ENCODE measurements at regions not wholly inside any gene's neighbourhood (a gene's known extent, or its start where the extent isn't known, plus 50 kb on each side); places are given as distances from the start of the nearest gene placed in this dataset.

GRCh38 chr7:85595750-85596178, 408.9 kb upstream of the SEMA3D start:
- Mint-ChIP-seq H3K4me3 (no peak overlapping the region), H3K4me1 (no peaks in the 10 kb centered on the region), H3K9me3 (peaks cover 0 to 7% (median under 1%) of the 10 kb centered on the region in 7 donors), H3K36me3 (no peaks in the 10 kb centered on the region), H3K27ac (no peak overlapping the region), H3K27me3 (no peaks in the 10 kb centered on the region)
- Histone ChIP-seq H3K4me3 (ENCODE audit: low read depth, low read length) (no peak overlapping the region), H3K36me3 (ENCODE audit: control insufficient read depth, insufficient read depth, low read length) (no peaks in the 10 kb centered on the region), H3K27me3 (ENCODE audit: control insufficient read depth, insufficient read depth, low read length) (no peaks in the 10 kb centered on the region), H3K9me3 (ENCODE audit: control insufficient read depth in 2 of 2, low read length in 2 of 2) (no peaks in the 10 kb centered on the region), H3K4me1 (ENCODE audit: control insufficient read depth, insufficient read depth, low read length, poor library complexity, severe bottlenecking) (no peaks in the 10 kb centered on the region), H3K27ac (ENCODE audit: insufficient read depth, low read length, poor library complexity, severe bottlenecking) (no peak overlapping the region)
- DNase-seq (no peak), ATAC-seq (ENCODE audit: low read depth in 2 of 2) (no peak)

GRCh38 chr7:85593355-85593754, 406.5 kb upstream of the SEMA3D start:
- Mint-ChIP-seq H3K9me3 (peaks cover 0 to 4% (median 4%) of the 10 kb centered on the region in 7 donors), H3K36me3 (no peaks in the 10 kb centered on the region), H3K27me3 (no peaks in the 10 kb centered on the region), H3K27ac (no peak overlapping the region), H3K4me3 (no peak overlapping the region), H3K4me1 (no peaks in the 10 kb centered on the region)
- Histone ChIP-seq H3K27me3 (ENCODE audit: control insufficient read depth, insufficient read depth, low read length) (no peaks in the 10 kb centered on the region), H3K9me3 (ENCODE audit: control insufficient read depth in 2 of 2, low read length in 2 of 2) (no peaks in the 10 kb centered on the region), H3K4me3 (ENCODE audit: low read depth, low read length) (no peak overlapping the region), H3K36me3 (ENCODE audit: control insufficient read depth, insufficient read depth, low read length) (no peaks in the 10 kb centered on the region), H3K4me1 (ENCODE audit: control insufficient read depth, insufficient read depth, low read length, poor library complexity, severe bottlenecking) (no peaks in the 10 kb centered on the region), H3K27ac (ENCODE audit: insufficient read depth, low read length, poor library complexity, severe bottlenecking) (no peak overlapping the region)
- ATAC-seq (ENCODE audit: low read depth in 2 of 2), result no peak
- no peak for DNase-seq

- no peaks in the 10 kb centered on the region for H3K9me3 ChIP-seq (ENCODE audit: control insufficient read depth in 2 of 2, low read length in 2 of 2)
- DNase-seq (no peak), ATAC-seq (ENCODE audit: low read depth in 2 of 2) (no peak)
- Mint-ChIP-seq H3K9me3 (peaks cover 0 to 15% (median 5%) of the 10 kb centered on the region in 7 donors), H3K4me1 (no peaks in the 10 kb centered on the region), H3K4me3 (no peak overlapping the region), H3K27ac (no peak overlapping the region), H3K36me3 (no peaks in the 10 kb centered on the region), H3K27me3 (no peaks in the 10 kb centered on the region)
- no peak overlapping the region for H3K27ac ChIP-seq (ENCODE audit: insufficient read depth, low read length, poor library complexity, severe bottlenecking)
- no peaks in the 10 kb centered on the region for H3K36me3 ChIP-seq (ENCODE audit: control insufficient read depth, insufficient read depth, low read length)
- no peaks in the 10 kb centered on the region for H3K4me1 ChIP-seq (ENCODE audit: control insufficient read depth, insufficient read depth, low read length, poor library complexity, severe bottlenecking)
- H3K27me3 ChIP-seq (ENCODE audit: control insufficient read depth, insufficient read depth, low read length), result no peaks in the 10 kb centered on the region
- H3K4me3 ChIP-seq (ENCODE audit: low read depth, low read length), result no peak overlapping the region
Observed at GRCh38 chr7:85587785-85588184, 400.9 kb upstream of the SEMA3D start.

GRCh38 chr7:85586091-85586490, 399.2 kb upstream of the SEMA3D start:
- H3K4me1 Mint-ChIP-seq, result no peaks in the 10 kb centered on the region
- H3K27ac Mint-ChIP-seq, result no peak overlapping the region
- H3K9me3 ChIP-seq (ENCODE audit: control insufficient read depth in 2 of 2, low read length in 2 of 2), result no peaks in the 10 kb centered on the region
- no peaks in the 10 kb centered on the region for H3K27me3 Mint-ChIP-seq
- no peak for ATAC-seq (ENCODE audit: low read depth in 2 of 2)
- no peaks in the 10 kb centered on the region for H3K36me3 ChIP-seq (ENCODE audit: control insufficient read depth, insufficient read depth, low read length)
- H3K9me3 Mint-ChIP-seq, result peaks cover 0 to 15% (median 6%) of the 10 kb centered on the region in 7 donors
- H3K4me3 ChIP-seq (ENCODE audit: low read depth, low read length), result no peak overlapping the region
- no peaks in the 10 kb centered on the region for H3K27me3 ChIP-seq (ENCODE audit: control insufficient read depth, insufficient read depth, low read length)
- no peak overlapping the region for H3K4me3 Mint-ChIP-seq
- DNase-seq, result no peak
- no peaks in the 10 kb centered on the region for H3K4me1 ChIP-seq (ENCODE audit: control insufficient read depth, insufficient read depth, low read length, poor library complexity, severe bottlenecking)
- no peak overlapping the region for H3K27ac ChIP-seq (ENCODE audit: insufficient read depth, low read length, poor library complexity, severe bottlenecking)
- H3K36me3 Mint-ChIP-seq, result no peaks in the 10 kb centered on the region

- H3K36me3 Mint-ChIP-seq, result no peaks in the 10 kb centered on the region
- no peak overlapping the region for H3K4me3 Mint-ChIP-seq
- ATAC-seq (ENCODE audit: low read depth in 2 of 2), result no peak
Observed at GRCh38 chr7:85583131-85583953, 396.5 kb upstream of the SEMA3D start.

GRCh38 chr7:85573844-85574243, 387.0 kb upstream of the SEMA3D start:
- H3K9me3 Mint-ChIP-seq, result peaks cover 0 to 6% (median 4%) of the 10 kb centered on the region in 7 donors
- Histone ChIP-seq H3K36me3 (ENCODE audit: control insufficient read depth, insufficient read depth, low read length) (no peaks in the 10 kb centered on the region), H3K4me3 (ENCODE audit: low read depth, low read length) (no peak overlapping the region), H3K27ac (ENCODE audit: insufficient read depth, low read length, poor library complexity, severe bottlenecking) (no peak overlapping the region), H3K4me1 (ENCODE audit: control insufficient read depth, insufficient read depth, low read length, poor library complexity, severe bottlenecking) (no peaks in the 10 kb centered on the region), H3K9me3 (ENCODE audit: control insufficient read depth in 2 of 2, low read length in 2 of 2) (peaks cover 0 to 5% of the 10 kb centered on the region in 2 experiments), H3K27me3 (ENCODE audit: control insufficient read depth, insufficient read depth, low read length) (no peaks in the 10 kb centered on the region)
- no peak overlapping the region for H3K4me3 Mint-ChIP-seq
- ATAC-seq (ENCODE audit: low read depth in 2 of 2) (no peak), DNase-seq (no peak)
- no peaks in the 10 kb centered on the region for H3K4me1 Mint-ChIP-seq
- H3K27me3 Mint-ChIP-seq, result no peaks in the 10 kb centered on the region
- H3K27ac Mint-ChIP-seq, result no peak overlapping the region
- no peaks in the 10 kb centered on the region for H3K36me3 Mint-ChIP-seq

More at GRCh38 chr7:85583131-85583953, 396.5 kb upstream of the SEMA3D start:
- Mint-ChIP-seq H3K9me3 (peaks cover 0 to 11% (median 4%) of the 10 kb centered on the region in 7 donors), H3K4me1 (no peaks in the 10 kb centered on the region), H3K27ac (no peak overlapping the region), H3K27me3 (no peaks in the 10 kb centered on the region)
- no peak for DNase-seq
- Histone ChIP-seq H3K4me1 (ENCODE audit: control insufficient read depth, insufficient read depth, low read length, poor library complexity, severe bottlenecking) (no peaks in the 10 kb centered on the region), H3K27me3 (ENCODE audit: control insufficient read depth, insufficient read depth, low read length) (no peaks in the 10 kb centered on the region), H3K4me3 (ENCODE audit: low read depth, low read length) (no peak overlapping the region), H3K9me3 (ENCODE audit: control insufficient read depth in 2 of 2, low read length in 2 of 2) (no peaks in the 10 kb centered on the region), H3K27ac (ENCODE audit: insufficient read depth, low read length, poor library complexity, severe bottlenecking) (no peak overlapping the region), H3K36me3 (ENCODE audit: control insufficient read depth, insufficient read depth, low read length) (no peaks in the 10 kb centered on the region)

GRCh38 chr7:85573346-85573745, 386.5 kb upstream of the SEMA3D start:
- Histone ChIP-seq H3K27me3 (ENCODE audit: control insufficient read depth, insufficient read depth, low read length) (no peaks in the 10 kb centered on the region), H3K9me3 (ENCODE audit: control insufficient read depth in 2 of 2, low read length in 2 of 2) (peaks cover 0 to 5% of the 10 kb centered on the region in 2 experiments), H3K4me1 (ENCODE audit: control insufficient read depth, insufficient read depth, low read length, poor library complexity, severe bottlenecking) (no peaks in the 10 kb centered on the region), H3K27ac (ENCODE audit: insufficient read depth, low read length, poor library complexity, severe bottlenecking) (no peak overlapping the region), H3K36me3 (ENCODE audit: control insufficient read depth, insufficient read depth, low read length) (no peaks in the 10 kb centered on the region), H3K4me3 (ENCODE audit: low read depth, low read length) (no peak overlapping the region)
- H3K27me3 Mint-ChIP-seq, result no peaks in the 10 kb centered on the region
- H3K36me3 Mint-ChIP-seq, result no peaks in the 10 kb centered on the region
- H3K4me1 Mint-ChIP-seq, result no peaks in the 10 kb centered on the region
- H3K27ac Mint-ChIP-seq, result no peak overlapping the region
- H3K4me3 Mint-ChIP-seq, result no peak overlapping the region
- no peak for DNase-seq
- no peak for ATAC-seq (ENCODE audit: low read depth in 2 of 2)
- peaks cover 0 to 6% (median 4%) of the 10 kb centered on the region in 7 donors for H3K9me3 Mint-ChIP-seq

- Mint-ChIP-seq H3K27ac (no peak overlapping the region), H3K4me1 (no peaks in the 10 kb centered on the region), H3K4me3 (no peak overlapping the region), H3K36me3 (no peaks in the 10 kb centered on the region), H3K27me3 (no peaks in the 10 kb centered on the region), H3K9me3 (peaks cover 0 to 9% (median 4%) of the 10 kb centered on the region in 7 donors)
- no peaks in the 10 kb centered on the region for H3K4me1 ChIP-seq (ENCODE audit: control insufficient read depth, insufficient read depth, low read length, poor library complexity, severe bottlenecking)
- no peak overlapping the region for H3K4me3 ChIP-seq (ENCODE audit: low read depth, low read length)
- H3K27me3 ChIP-seq (ENCODE audit: control insufficient read depth, insufficient read depth, low read length), result no peaks in the 10 kb centered on the region
- peaks cover 0 to 5% of the 10 kb centered on the region in 2 experiments for H3K9me3 ChIP-seq (ENCODE audit: control insufficient read depth in 2 of 2, low read length in 2 of 2)
- ATAC-seq (ENCODE audit: low read depth in 2 of 2) (no peak), DNase-seq (no peak)
- no peaks in the 10 kb centered on the region for H3K36me3 ChIP-seq (ENCODE audit: control insufficient read depth, insufficient read depth, low read length)
- H3K27ac ChIP-seq (ENCODE audit: insufficient read depth, low read length, poor library complexity, severe bottlenecking), result no peak overlapping the region
Observed at GRCh38 chr7:85570898-85571297, 384.0 kb upstream of the SEMA3D start.

Measured in CD4-positive, CD25-positive, alpha-beta regulatory T cell (primary cell).